ENCODE measurements at regions not wholly inside any gene's neighbourhood (a gene's known extent, or its start where the extent isn't known, plus 50 kb on each side); places are given as distances from the start of the nearest gene placed in this dataset.

DNA sequence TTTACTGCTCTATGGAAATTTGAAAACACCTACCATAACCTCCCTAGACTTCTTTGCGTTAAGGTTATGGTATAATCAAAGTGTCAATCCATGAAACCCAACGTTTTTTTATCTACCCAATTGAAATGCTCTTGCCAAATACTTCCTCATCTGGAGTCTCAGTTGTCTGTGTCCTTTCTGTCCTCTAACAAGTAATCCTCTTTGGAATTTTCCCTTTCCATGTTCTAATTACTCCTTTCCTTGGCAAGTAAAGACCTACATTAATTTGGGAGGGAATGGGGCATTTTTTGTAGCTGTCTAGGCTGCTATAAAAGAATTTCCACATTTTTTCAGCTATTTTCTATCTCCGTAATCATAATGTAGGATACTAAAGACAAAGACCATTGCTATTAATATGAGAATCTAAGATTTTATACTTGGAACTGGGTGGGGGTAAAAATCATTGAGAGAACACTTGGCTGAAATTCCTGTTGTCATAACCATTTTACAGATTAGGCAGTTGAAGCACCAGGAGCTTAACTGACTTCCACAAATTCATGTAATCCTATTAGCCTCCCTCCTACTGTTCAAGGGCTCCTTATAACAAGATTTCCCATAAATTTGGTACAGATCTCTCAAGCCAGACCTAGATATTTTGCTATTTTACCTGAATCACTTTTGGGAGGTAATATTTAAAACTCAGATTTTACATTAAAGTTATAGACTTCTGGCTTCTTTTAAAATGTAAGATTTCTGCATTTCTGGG, 1307.6 kb downstream of the XPNPEP1 start:
- no peaks in the 10 kb centered on the region for H3K36me3 ChIP-seq (ENCODE audit: control insufficient read depth in 2 of 2, insufficient read depth in 1 of 2, low read length in 2 of 2)
- CTCF ChIA-PET, result interaction anchor here (0.5 kb wide), 1 partner anchor 24 kb away, joined by 3 read pairs; no protein-coding TSS in a partner anchor
- TF ChIP-seq ZNF174 (tag by site-specific recombination; IDR thresholded peaks at IDR 0.05) (no peak), REPIN1 (tag by site-specific recombination; IDR thresholded peaks at IDR 0.05; ENCODE audit: low read depth) (no peak), ZNF138 (tag by site-specific recombination; IDR thresholded peaks at IDR 0.05; ENCODE audit: borderline replicate concordance) (no peak), ZNF530 (tag by site-specific recombination; IDR thresholded peaks at IDR 0.05; ENCODE audit: low read depth) (no peak), ZNF2 (tag by site-specific recombination; IDR thresholded peaks at IDR 0.05) (no peak), ZSCAN23 (tag by site-specific recombination; IDR thresholded peaks at IDR 0.05) (no peak), ZNF426 (tag by site-specific recombination; IDR thresholded peaks at IDR 0.05) (no peak), ZNF423 (tag by site-specific recombination; IDR thresholded peaks at IDR 0.05) (no peak), ZFP3 (tag by site-specific recombination; IDR thresholded peaks at IDR 0.05; ENCODE audit: low read depth) (no peak), ZNF510 (tag by site-specific recombination; IDR thresholded peaks at IDR 0.05; ENCODE audit: insufficient replicate concordance) (no peak), ZNF768 (tag by site-specific recombination; IDR thresholded peaks at IDR 0.05) (no peak), ZNF707 (tag by site-specific recombination; IDR thresholded peaks at IDR 0.05) (no peak), FEZF1 (tag by site-specific recombination; IDR thresholded peaks at IDR 0.05) (no peak), ZNF48 (tag by site-specific recombination; IDR thresholded peaks at IDR 0.05) (no peak), EGR2 (tag by site-specific recombination; IDR thresholded peaks at IDR 0.05; ENCODE audit: low read depth) (no peak)
- TF ChIP-seq, protein P1, sequence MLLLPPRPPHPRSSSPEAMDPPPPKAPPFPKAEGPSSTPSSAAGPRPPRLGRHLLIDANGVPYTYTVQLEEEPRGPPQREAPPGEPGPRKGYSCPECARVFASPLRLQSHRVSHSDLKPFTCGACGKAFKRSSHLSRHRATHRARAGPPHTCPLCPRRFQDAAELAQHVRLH (tag by site-specific recombination; IDR thresholded peaks at IDR 0.05), result no peak
- TF ChIP-seq, protein P2, sequence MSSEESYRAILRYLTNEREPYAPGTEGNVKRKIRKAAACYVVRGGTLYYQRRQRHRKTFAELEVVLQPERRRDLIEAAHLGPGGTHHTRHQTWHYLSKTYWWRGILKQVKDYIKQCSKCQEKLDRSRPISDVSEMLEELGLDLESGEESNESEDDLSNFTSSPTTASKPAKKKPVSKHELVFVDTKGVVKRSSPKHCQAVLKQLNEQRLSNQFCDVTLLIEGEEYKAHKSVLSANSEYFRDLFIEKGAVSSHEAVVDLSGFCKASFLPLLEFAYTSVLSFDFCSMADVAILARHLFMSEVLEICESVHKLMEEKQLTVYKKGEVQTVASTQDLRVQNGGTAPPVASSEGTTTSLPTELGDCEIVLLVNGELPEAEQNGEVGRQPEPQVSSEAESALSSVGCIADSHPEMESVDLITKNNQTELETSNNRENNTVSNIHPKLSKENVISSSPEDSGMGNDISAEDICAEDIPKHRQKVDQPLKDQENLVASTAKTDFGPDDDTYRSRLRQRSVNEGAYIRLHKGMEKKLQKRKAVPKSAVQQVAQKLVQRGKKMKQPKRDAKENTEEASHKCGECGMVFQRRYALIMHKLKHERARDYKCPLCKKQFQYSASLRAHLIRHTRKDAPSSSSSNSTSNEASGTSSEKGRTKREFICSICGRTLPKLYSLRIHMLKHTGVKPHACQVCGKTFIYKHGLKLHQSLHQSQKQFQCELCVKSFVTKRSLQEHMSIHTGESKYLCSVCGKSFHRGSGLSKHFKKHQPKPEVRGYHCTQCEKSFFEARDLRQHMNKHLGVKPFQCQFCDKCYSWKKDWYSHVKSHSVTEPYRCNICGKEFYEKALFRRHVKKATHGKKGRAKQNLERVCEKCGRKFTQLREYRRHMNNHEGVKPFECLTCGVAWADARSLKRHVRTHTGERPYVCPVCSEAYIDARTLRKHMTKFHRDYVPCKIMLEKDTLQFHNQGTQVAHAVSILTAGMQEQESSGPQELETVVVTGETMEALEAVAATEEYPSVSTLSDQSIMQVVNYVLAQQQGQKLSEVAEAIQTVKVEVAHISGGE (tag by site-specific recombination; conservative IDR thresholded peaks at IDR 0.05; ENCODE audit: low read depth), result no peak
- POLR2A ChIA-PET, result no interaction called here
- no peak overlapping the region for H3K27ac ChIP-seq (ENCODE audit: extremely low read depth, low read depth, low read length)
- no peaks in the 10 kb centered on the region for H3K9me3 ChIP-seq (ENCODE audit: control insufficient read depth, insufficient read depth, low read depth, low read length)
- H3K4me1 ChIP-seq (ENCODE audit: control insufficient read depth, insufficient read depth, low read length), result no peaks in the 10 kb centered on the region
- H3K4me3 ChIP-seq (ENCODE audit: low read depth, low read length), result no peak overlapping the region

DNA sequence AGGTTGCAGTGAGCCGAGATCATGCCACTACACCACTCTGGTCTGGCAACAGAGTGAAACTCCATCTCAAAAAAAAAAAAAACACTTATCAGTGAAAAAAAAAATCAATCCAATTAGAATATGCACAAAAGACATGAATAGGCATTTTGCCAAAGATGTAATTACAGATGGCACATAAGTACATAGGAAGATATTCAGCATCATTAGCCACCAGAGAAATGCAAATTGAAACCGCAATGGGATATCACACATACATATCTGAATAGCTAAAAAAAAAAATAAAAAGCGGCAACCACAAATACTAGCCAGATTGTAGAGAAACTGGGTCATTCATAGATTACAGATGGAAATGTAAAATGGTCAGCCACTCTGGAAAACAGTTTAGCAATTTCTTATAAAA, 1310.8 kb downstream of the XPNPEP1 start:
- Histone ChIP-seq H3K4me3 (ENCODE audit: low read depth, low read length) (no peak overlapping the region), H3K27ac (ENCODE audit: extremely low read depth, low read depth, low read length) (no peak overlapping the region), H3K4me1 (ENCODE audit: control insufficient read depth, insufficient read depth, low read length) (no peaks in the 10 kb centered on the region), H3K36me3 (ENCODE audit: control insufficient read depth in 2 of 2, insufficient read depth in 1 of 2, low read length in 2 of 2) (no peaks in the 10 kb centered on the region), H3K9me3 (ENCODE audit: control insufficient read depth, insufficient read depth, low read depth, low read length) (no peaks in the 10 kb centered on the region)
- no peak for TF ChIP-seq ZNF302 (tag by site-specific recombination; IDR thresholded peaks at IDR 0.05; ENCODE audit: low read depth)
- no peak for TF ChIP-seq ZNF146 (tag by site-specific recombination; IDR thresholded peaks at IDR 0.05)
- ChIA-PET CTCF (interaction anchor here (0.6 kb wide), 1 partner anchor 1595 kb away, joined by 3 read pairs; the partner anchor contains the start of gene MXI1), POLR2A (no interaction called here)

DNA sequence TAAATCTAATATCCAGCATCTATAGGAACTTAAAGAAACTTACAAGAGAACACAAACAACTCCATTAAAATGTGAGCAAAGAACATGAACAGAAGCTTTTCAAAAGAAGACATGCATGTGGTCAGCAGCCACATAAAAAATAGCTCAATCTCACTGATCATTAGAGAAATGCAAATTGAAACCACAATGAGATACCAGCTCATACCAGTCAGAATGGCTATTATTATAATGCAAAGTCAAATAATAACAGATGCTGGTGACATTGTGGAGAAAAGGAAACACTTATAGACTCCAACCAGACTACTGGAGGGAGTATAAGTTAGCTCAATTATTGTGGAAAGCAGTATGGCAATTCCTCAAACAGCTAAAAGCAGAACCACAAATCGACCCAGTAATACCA, 1314.5 kb downstream of the XPNPEP1 start:
- ChIA-PET POLR2A (no interaction called here), CTCF (interaction anchor here (0.6 kb wide), 2 partner anchors 11 to 1745 kb away, joined by 3 read pairs; no protein-coding TSS in a partner anchor)
- no peak overlapping the region for H3K27ac ChIP-seq (ENCODE audit: extremely low read depth, low read depth, low read length)
- TF ChIP-seq ZNF837 (tag by site-specific recombination; IDR thresholded peaks at IDR 0.05), result no peak
- no peak for TF ChIP-seq ZNF561 (tag by site-specific recombination; IDR thresholded peaks at IDR 0.05; ENCODE audit: borderline replicate concordance)
- no peak for TF ChIP-seq SP2 (tag by site-specific recombination; IDR thresholded peaks at IDR 0.05)
- no peak for TF ChIP-seq WT1 (tag by site-specific recombination; IDR thresholded peaks at IDR 0.05)
- TF ChIP-seq ZNF350 (tag by site-specific recombination; IDR thresholded peaks at IDR 0.05), result no peak
- TF ChIP-seq, protein P3, sequence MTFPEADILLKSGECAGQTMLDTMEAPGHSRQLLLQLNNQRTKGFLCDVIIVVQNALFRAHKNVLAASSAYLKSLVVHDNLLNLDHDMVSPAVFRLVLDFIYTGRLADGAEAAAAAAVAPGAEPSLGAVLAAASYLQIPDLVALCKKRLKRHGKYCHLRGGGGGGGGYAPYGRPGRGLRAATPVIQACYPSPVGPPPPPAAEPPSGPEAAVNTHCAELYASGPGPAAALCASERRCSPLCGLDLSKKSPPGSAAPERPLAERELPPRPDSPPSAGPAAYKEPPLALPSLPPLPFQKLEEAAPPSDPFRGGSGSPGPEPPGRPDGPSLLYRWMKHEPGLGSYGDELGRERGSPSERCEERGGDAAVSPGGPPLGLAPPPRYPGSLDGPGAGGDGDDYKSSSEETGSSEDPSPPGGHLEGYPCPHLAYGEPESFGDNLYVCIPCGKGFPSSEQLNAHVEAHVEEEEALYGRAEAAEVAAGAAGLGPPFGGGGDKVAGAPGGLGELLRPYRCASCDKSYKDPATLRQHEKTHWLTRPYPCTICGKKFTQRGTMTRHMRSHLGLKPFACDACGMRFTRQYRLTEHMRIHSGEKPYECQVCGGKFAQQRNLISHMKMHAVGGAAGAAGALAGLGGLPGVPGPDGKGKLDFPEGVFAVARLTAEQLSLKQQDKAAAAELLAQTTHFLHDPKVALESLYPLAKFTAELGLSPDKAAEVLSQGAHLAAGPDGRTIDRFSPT (tag by site-specific recombination; IDR thresholded peaks at IDR 0.05), result no peak
- TF ChIP-seq, protein P4, sequence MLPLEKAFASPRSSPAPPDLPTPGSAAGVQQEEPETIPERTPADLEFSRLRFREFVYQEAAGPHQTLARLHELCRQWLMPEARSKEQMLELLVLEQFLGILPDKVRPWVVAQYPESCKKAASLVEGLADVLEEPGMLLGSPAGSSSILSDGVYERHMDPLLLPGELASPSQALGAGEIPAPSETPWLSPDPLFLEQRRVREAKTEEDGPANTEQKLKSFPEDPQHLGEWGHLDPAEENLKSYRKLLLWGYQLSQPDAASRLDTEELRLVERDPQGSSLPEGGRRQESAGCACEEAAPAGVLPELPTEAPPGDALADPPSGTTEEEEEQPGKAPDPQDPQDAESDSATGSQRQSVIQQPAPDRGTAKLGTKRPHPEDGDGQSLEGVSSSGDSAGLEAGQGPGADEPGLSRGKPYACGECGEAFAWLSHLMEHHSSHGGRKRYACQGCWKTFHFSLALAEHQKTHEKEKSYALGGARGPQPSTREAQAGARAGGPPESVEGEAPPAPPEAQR (tag by site-specific recombination; IDR thresholded peaks at IDR 0.05), result no peak

More for the DNA sequence above, 1314.5 kb downstream of the XPNPEP1 start:
- no peak overlapping the region for H3K4me3 ChIP-seq (ENCODE audit: low read depth, low read length)
- no peaks in the 10 kb centered on the region for H3K9me3 ChIP-seq (ENCODE audit: control insufficient read depth, insufficient read depth, low read depth, low read length)
- no peaks in the 10 kb centered on the region for H3K36me3 ChIP-seq (ENCODE audit: control insufficient read depth in 2 of 2, insufficient read depth in 1 of 2, low read length in 2 of 2)
- no peaks in the 10 kb centered on the region for H3K4me1 ChIP-seq (ENCODE audit: control insufficient read depth, insufficient read depth, low read length)
